Mesenchymal stem cell (in vitro differentiated cells and primary cell): ENCODE measurements at regions not wholly inside any gene's neighbourhood (a gene's known extent, or its start where the extent isn't known, plus 50 kb on each side); places are given as distances from the start of the nearest gene placed in this dataset.

Experiments
- DNase-seq: peaks from one replicate; pipeline ENCODE4 v3.0.0-alpha.2; 2013
- H2AFZ ChIP-seq: one replicate; pipeline ENCODE4 v1.6.1; 2013; ENCODE audit warnings: low read depth, mild to moderate bottlenecking, control low read depth, inconsistent platforms, low read length, moderate library complexity
- H2AK5ac ChIP-seq: 2 replicates; pipeline ENCODE4 v1.6.1; 2013; ENCODE audit warnings: low read length, moderate library complexity, mild to moderate bottlenecking, inconsistent platforms; ENCODE audit not compliant: severe bottlenecking
- H2BK120ac ChIP-seq: one replicate; pipeline ENCODE4 v1.6.1; 2013; ENCODE audit warnings: low read depth, mild to moderate bottlenecking, inconsistent platforms, low read length, moderate library complexity
- H2BK12ac ChIP-seq, 2 experiments: one replicate each; pipeline ENCODE4 v1.6.1; 2013; ENCODE audit warnings: inconsistent platforms in 2 of 2, low read length in 2 of 2, mild to moderate bottlenecking in 2 of 2, moderate library complexity in 2 of 2, control low read depth in 1 of 2
- H2BK15ac ChIP-seq: one replicate; pipeline ENCODE4 v1.6.1; 2013; ENCODE audit warnings: mild to moderate bottlenecking, low read depth, inconsistent platforms; ENCODE audit not compliant: poor library complexity, severe bottlenecking
- H2BK5ac ChIP-seq: 2 replicates; pipeline ENCODE4 v1.6.1; 2013; ENCODE audit warnings: low read depth, mild to moderate bottlenecking, low read length, control low read depth, inconsistent platforms; ENCODE audit not compliant: poor library complexity, severe bottlenecking
- H3K14ac ChIP-seq, 2 experiments: one replicate each; pipeline ENCODE4 v1.6.1; 2013; ENCODE audit warnings: inconsistent platforms in 2 of 2, low read length in 2 of 2, control low read depth in 1 of 2, mild to moderate bottlenecking in 1 of 2, moderate library complexity in 1 of 2
- H3K18ac ChIP-seq, 2 experiments: one replicate each; pipeline ENCODE4 v1.6.1; 2013; ENCODE audit warnings: inconsistent platforms in 2 of 2, low read length in 2 of 2, control low read depth in 1 of 2, low read depth in 1 of 2, mild to moderate bottlenecking in 1 of 2
- H3K23ac ChIP-seq, 2 experiments: one replicate each; pipeline ENCODE4 v1.6.1; 2013; ENCODE audit warnings: inconsistent platforms in 2 of 2, low read length in 2 of 2, mild to moderate bottlenecking in 2 of 2, moderate library complexity in 2 of 2, control low read depth in 1 of 2
- H3K27ac ChIP-seq: 2 replicates; pipeline ENCODE4 v1.5.1; 2013; ENCODE audit warnings: mild to moderate bottlenecking, moderate library complexity, low read length, control low read depth, inconsistent platforms; ENCODE audit not compliant: poor library complexity, severe bottlenecking
- H3K27me3 ChIP-seq, 2 experiments: 2 replicates each; pipeline versions ENCODE4 v1.6.1 to v1.7.0; 2013; ENCODE audit warnings: low read length in 2 of 2, mild to moderate bottlenecking in 2 of 2, moderate library complexity in 2 of 2, control low read depth in 1 of 2, inconsistent platforms in 1 of 2; ENCODE audit not compliant: control insufficient read depth in 1 of 2, insufficient read depth in 1 of 2
- H3K36me3 ChIP-seq, 2 experiments: 2 replicates each; pipeline versions ENCODE4 v1.6.1 to v1.7.0; 2013; ENCODE audit warnings: low read length in 2 of 2, control low read depth in 1 of 2, inconsistent platforms in 1 of 2, low read depth in 1 of 2, mild to moderate bottlenecking in 1 of 2; ENCODE audit not compliant: insufficient read depth in 2 of 2, control insufficient read depth in 1 of 2
- H3K4ac ChIP-seq, 2 experiments: one replicate each; pipeline ENCODE4 v1.6.1; 2013; ENCODE audit warnings: inconsistent platforms in 2 of 2, low read length in 2 of 2, mild to moderate bottlenecking in 2 of 2, moderate library complexity in 2 of 2, control low read depth in 1 of 2, low read depth in 1 of 2
- H3K4me1 ChIP-seq: 2 replicates; pipeline ENCODE4 v1.6.1; 2013; ENCODE audit warnings: low read depth, low read length, control low read depth; ENCODE audit not compliant: control insufficient read depth, insufficient read depth
- H3K4me2 ChIP-seq: 2 replicates; pipeline ENCODE4 v1.6.1; 2013; ENCODE audit warnings: low read length, mild to moderate bottlenecking, inconsistent platforms; ENCODE audit not compliant: poor library complexity, severe bottlenecking
- H3K4me3 ChIP-seq, 2 experiments: 2 replicates each; pipeline versions ENCODE4 v1.5.1 to v1.7.0; 2013; ENCODE audit warnings: low read length in 2 of 2, mild to moderate bottlenecking in 2 of 2, control low read depth in 1 of 2, low read depth in 1 of 2; ENCODE audit not compliant: insufficient read depth in 1 of 2
- H3K79me1 ChIP-seq: replicated peaks from 2 replicates; pipeline ENCODE4 v1.6.1; 2013; ENCODE audit warnings: mild to moderate bottlenecking, control low read depth, low read length, inconsistent platforms; ENCODE audit not compliant: poor library complexity, severe bottlenecking
- H3K9ac ChIP-seq: 2 replicates; pipeline ENCODE4 v1.7.0; 2013; ENCODE audit warnings: mild to moderate bottlenecking, low read length, moderate library complexity
- H3K9me3 ChIP-seq: 2 replicates; pipeline ENCODE4 v1.7.0; 2013; ENCODE audit warnings: mild to moderate bottlenecking, low read length; ENCODE audit not compliant: control insufficient read depth
- H4K8ac ChIP-seq: one replicate; pipeline ENCODE4 v1.6.1; 2013; ENCODE audit warnings: inconsistent platforms, mild to moderate bottlenecking, low read length, moderate library complexity
- H4K91ac ChIP-seq: one replicate; pipeline ENCODE4 v1.6.1; 2013; ENCODE audit warnings: mild to moderate bottlenecking, low read length, inconsistent platforms
- WGBS: methylation state at CpG from one replicate; pipeline ENCODE4 v1.1.7; 2013; ENCODE audit warnings: mixed read lengths; 5-methylcytosine and 5-hydroxymethylcytosine counted together

DNA sequence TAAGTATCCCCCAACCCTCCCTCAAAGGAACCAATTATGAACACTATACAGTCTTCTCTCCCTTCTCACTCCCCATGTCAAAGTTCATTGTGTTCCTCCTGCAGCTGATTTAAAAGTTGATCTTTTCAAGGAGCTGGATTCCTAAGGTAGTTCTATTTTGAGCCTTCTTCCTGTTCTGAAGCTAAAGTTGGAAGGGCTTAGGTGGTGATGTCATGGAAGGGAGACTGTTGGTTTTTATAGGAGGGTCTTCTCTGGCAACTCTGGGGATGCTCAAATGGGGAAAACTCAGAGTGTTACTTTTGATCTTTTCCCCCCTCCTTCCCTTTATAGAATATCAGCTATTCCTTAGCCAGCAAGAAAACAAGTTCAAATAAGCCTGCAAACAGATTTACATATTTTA, 83.0 kb upstream of the AK4 start:
- H3K4me1 ChIP-seq, result peaks cover 11% of the 10 kb centered on the region
- no peak overlapping the region for H4K91ac ChIP-seq
- no peak overlapping the region for H2AK5ac ChIP-seq
- no peaks in the 10 kb centered on the region for H3K9me3 ChIP-seq
- no peak overlapping the region for H2AFZ ChIP-seq
- no peak overlapping the region for H3K18ac ChIP-seq
- no peaks in the 10 kb centered on the region for H3K27me3 ChIP-seq
- DNase-seq, result no peak
- H3K27ac ChIP-seq, result no peak overlapping the region
- no peak overlapping the region for H2BK15ac ChIP-seq
- no peak overlapping the region for H3K4ac ChIP-seq
- no peak overlapping the region for H4K8ac ChIP-seq
- peak overlapping the region; percentile 100 for H3K9ac ChIP-seq
- peaks cover 2% of the 10 kb centered on the region for H3K79me1 ChIP-seq
- no peak overlapping the region for H2BK12ac ChIP-seq
- peak overlapping the region in 1 of 2 experiments; percentile 91 for H3K4me3 ChIP-seq
- no peak overlapping the region for H3K14ac ChIP-seq
- H2BK120ac ChIP-seq, result no peak overlapping the region
- H3K23ac ChIP-seq, result no peak overlapping the region
- H3K36me3 ChIP-seq, result no peaks in the 10 kb centered on the region
- no peak overlapping the region for H2BK5ac ChIP-seq
- H3K4me2 ChIP-seq, result no peak overlapping the region

DNA sequence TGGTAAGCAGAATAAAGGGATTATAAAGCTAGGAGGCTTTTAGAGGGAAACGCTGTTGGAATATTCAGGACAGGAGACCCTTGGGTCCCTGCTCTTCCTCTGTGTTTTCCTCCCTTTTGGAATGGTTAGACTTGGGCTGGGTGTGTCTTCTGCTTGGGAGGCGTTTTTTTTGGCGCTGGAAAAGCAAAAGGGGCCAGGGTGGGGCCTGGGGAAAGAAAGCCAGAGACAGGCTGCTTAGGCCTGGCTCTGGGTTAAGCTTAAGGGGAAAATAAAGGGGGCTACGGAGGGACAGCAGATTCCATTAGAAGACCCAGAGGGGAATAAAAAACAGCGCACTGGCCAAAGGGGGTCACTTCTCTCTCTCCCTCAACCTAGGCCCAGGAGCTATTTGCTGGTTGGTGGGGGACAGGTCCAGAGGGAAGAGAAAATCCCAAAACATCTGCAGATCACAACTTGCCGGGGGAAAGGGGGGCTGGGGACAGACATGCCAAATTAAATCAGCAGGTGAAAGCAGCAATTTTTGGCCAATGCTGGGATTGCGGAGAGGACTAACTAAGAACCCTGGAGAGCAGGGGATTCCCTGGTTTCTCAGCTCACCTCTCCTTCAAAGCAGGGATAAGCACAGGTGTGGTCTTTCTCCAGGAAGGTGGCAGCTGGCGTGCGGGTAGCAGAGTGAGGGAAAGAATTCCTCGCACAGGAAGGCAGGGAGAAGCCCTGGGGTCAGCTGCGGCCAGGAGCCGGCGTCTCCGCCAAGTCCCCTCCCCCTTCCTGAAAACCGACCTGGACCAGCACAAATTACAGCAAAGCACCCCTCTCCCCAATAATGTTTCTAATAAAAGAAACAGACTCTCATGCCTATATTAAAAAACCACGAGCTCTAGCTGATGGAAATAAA, 82.2 kb upstream of the AK4 start:
- H3K18ac ChIP-seq, result peak overlapping the region in 1 of 2 experiments; percentile 18

DNA sequence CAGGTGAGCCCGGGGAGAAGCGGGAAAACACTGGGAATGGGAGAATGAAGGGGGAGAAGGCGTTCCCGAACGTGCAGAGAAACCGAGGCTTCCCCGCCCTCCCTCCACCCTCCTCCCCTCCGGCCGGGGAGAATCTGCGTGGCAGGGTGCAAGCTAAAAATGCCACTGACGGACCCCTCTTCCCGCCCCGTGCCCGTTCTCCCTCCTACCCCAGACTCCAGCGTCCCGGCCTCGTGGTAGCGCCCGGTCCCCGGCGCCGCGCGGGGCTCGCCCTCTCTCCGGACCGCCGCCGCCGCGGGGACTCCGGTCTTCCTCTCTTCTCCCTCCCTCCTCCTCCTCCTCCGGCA, 81.6 kb upstream of the AK4 start:
- Histone ChIP-seq H2BK5ac (peak overlapping the region; percentile 24), H2AK5ac (no peak overlapping the region), H3K27ac (no peak overlapping the region), H4K91ac (no peak overlapping the region), H3K4me3 (peak overlapping the region; percentile 89 to 91), H3K79me1 (peaks cover 2% of the 10 kb centered on the region), H2BK15ac (peak overlapping the region; percentile 99), H3K4me2 (peak overlapping the region; percentile 90), H2BK12ac (peak overlapping the region in 1 of 2 experiments; percentile 37), H4K8ac (peak overlapping the region; percentile 77), H3K9ac (peak overlapping the region; percentile 100), H2BK120ac (no peak overlapping the region), H2AFZ (peak overlapping the region; percentile 18), H3K9me3 (no peaks in the 10 kb centered on the region), H3K4me1 (peaks cover 11% of the 10 kb centered on the region), H3K27me3 (no peaks in the 10 kb centered on the region), H3K14ac (no peak overlapping the region), H3K23ac (peak overlapping the region in 1 of 2 experiments; percentile 89), H3K36me3 (no peaks in the 10 kb centered on the region), H3K18ac (peak overlapping the region; percentile 83 to 88), H3K4ac (no peak overlapping the region)
- no peak for DNase-seq
- WGBS, result 1% methylated on average over 28 of the region's 33 CpGs

More for the DNA sequence above, 82.2 kb upstream of the AK4 start:
- no peak overlapping the region for H2AFZ ChIP-seq
- H2BK5ac ChIP-seq, result no peak overlapping the region
- H3K4ac ChIP-seq, result no peak overlapping the region
- no peak overlapping the region for H4K8ac ChIP-seq
- H3K4me3 ChIP-seq, result peak overlapping the region; percentile 89 to 91
- H3K36me3 ChIP-seq, result no peaks in the 10 kb centered on the region
- H3K23ac ChIP-seq, result peak overlapping the region in 1 of 2 experiments; percentile 72
- peak overlapping the region; percentile 100 for H3K9ac ChIP-seq
- no peak overlapping the region for H2AK5ac ChIP-seq
- no peak overlapping the region for H2BK120ac ChIP-seq
- H3K79me1 ChIP-seq, result peaks cover 2% of the 10 kb centered on the region
- DNase-seq, result no peak
- no peak overlapping the region for H2BK15ac ChIP-seq
- no peak overlapping the region for H2BK12ac ChIP-seq
- H3K27me3 ChIP-seq, result no peaks in the 10 kb centered on the region
- no peak overlapping the region for H3K14ac ChIP-seq
- whole genome bisulfite sequencing, result 24% methylated on average over 9 of the region's 16 CpGs
- no peak overlapping the region for H4K91ac ChIP-seq
- no peak overlapping the region for H3K27ac ChIP-seq
- H3K4me1 ChIP-seq, result peaks cover 11% of the 10 kb centered on the region
- no peaks in the 10 kb centered on the region for H3K9me3 ChIP-seq
- H3K4me2 ChIP-seq, result peak overlapping the region; percentile 90

DNA sequence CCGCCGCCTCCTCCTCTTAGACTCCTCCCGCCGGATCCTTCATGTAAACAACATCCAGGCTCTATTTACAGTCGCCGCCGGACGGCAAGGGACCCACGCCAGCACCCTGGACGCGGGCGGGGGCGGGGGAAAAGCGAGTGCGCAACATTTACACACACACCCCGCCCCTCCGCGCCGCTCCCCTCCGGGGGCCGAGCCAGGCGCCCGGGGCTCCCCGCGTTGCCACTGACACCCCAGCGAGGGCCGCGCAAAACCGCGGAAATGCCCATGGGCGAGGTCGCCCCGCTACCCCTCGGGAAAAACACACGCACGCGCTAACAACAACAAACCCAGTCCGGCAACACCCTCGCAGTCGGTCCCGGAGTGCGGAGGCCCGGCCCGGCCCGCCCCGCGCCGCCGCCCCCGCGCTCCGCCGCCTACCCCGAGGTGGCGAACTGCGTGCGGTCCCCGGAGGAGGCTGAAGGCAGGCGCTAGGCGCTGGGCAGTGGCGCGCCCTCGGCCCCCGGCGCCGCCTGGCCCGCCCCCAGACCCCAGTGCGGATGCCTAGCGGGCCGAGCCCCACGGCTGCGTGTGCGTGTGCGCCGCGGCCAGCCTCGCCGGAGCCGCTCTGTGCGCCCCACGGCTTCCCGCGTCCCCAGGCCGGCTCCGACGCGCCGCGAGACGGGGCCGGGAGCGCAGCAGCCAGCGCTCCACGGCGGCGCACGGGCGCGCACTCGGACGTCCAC, 81.1 kb upstream of the AK4 start:
- no peaks in the 10 kb centered on the region for H3K9me3 ChIP-seq
- peak overlapping the region; percentile 89 to 91 for H3K4me3 ChIP-seq
- no peaks in the 10 kb centered on the region for H3K27me3 ChIP-seq
- H3K18ac ChIP-seq, result peak overlapping the region; percentile 92 to 97
- peak overlapping the region in 1 of 2 experiments; percentile 84 for H2BK12ac ChIP-seq
- H4K91ac ChIP-seq, result peak overlapping the region; percentile 95
- peak overlapping the region; percentile 88 for H4K8ac ChIP-seq
- peak overlapping the region; percentile 86 for H3K14ac ChIP-seq
- H3K9ac ChIP-seq, result peak overlapping the region; percentile 100
- H3K4ac ChIP-seq, result peak overlapping the region; percentile 75 to 92
- H3K23ac ChIP-seq, result peak overlapping the region in 1 of 2 experiments; percentile 59
- no peak overlapping the region for H3K27ac ChIP-seq
- WGBS, result under 1% methylated on average over 36 of the region's 101 CpGs
- peak overlapping the region; percentile 94 for H2BK15ac ChIP-seq
- H3K79me1 ChIP-seq, result peaks cover 2% of the 10 kb centered on the region
- H3K36me3 ChIP-seq, result no peaks in the 10 kb centered on the region
- peaks cover 11% of the 10 kb centered on the region for H3K4me1 ChIP-seq
- peak overlapping the region; percentile 31 for H2BK5ac ChIP-seq
- peak overlapping the region; percentile 90 for H3K4me2 ChIP-seq
- H2AK5ac ChIP-seq, result no peak overlapping the region
- H2BK120ac ChIP-seq, result peak overlapping the region; percentile 92
- H2AFZ ChIP-seq, result peak overlapping the region; percentile 96
- peak; percentile 89 for DNase-seq
